ENCODE measurements at regions not wholly inside any gene's neighbourhood (a gene's known extent, or its start where the extent isn't known, plus 50 kb on each side); places are given as distances from the start of the nearest gene placed in this dataset.

GRCh38 chr10:65340340-65340739 lies 1585.5 kb upstream of the LRRTM3 start:
- H3K4me1 ChIP-seq, result no peaks in the 10 kb centered on the region
- no peaks in the 10 kb centered on the region for H3K36me3 ChIP-seq
- no peaks in the 10 kb centered on the region for H3K9me3 ChIP-seq
- no peak overlapping the region for H3K27ac ChIP-seq
- no peaks in the 10 kb centered on the region for H3K27me3 ChIP-seq
- TF ChIP-seq POLR2A (IDR thresholded peaks at IDR 0.05), result no peak
- TF ChIP-seq, protein P1, sequence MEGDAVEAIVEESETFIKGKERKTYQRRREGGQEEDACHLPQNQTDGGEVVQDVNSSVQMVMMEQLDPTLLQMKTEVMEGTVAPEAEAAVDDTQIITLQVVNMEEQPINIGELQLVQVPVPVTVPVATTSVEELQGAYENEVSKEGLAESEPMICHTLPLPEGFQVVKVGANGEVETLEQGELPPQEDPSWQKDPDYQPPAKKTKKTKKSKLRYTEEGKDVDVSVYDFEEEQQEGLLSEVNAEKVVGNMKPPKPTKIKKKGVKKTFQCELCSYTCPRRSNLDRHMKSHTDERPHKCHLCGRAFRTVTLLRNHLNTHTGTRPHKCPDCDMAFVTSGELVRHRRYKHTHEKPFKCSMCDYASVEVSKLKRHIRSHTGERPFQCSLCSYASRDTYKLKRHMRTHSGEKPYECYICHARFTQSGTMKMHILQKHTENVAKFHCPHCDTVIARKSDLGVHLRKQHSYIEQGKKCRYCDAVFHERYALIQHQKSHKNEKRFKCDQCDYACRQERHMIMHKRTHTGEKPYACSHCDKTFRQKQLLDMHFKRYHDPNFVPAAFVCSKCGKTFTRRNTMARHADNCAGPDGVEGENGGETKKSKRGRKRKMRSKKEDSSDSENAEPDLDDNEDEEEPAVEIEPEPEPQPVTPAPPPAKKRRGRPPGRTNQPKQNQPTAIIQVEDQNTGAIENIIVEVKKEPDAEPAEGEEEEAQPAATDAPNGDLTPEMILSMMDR (IDR thresholded peaks at IDR 0.05), result no peak
- H3K4me3 ChIP-seq, result no peak overlapping the region
- 52 to 75% methylated on average over 1 of the region's 1 CpG for WGBS, 2 donors
- DNase-seq, result no peak
- intact Hi-C loops (cut with DNase I), result no loop called here

- H3K36me3 ChIP-seq, result no peaks in the 10 kb centered on the region
- no peak overlapping the region for H3K27ac ChIP-seq
- no peaks in the 10 kb centered on the region for H3K27me3 ChIP-seq
- H3K9me3 ChIP-seq, result no peaks in the 10 kb centered on the region
- TF ChIP-seq, protein P1 (IDR thresholded peaks at IDR 0.05), result no peak
- no peak for TF ChIP-seq POLR2A (IDR thresholded peaks at IDR 0.05)
- no peak for DNase-seq
- no peak overlapping the region for H3K4me3 ChIP-seq
- 30 to 39% methylated on average over 4 of the region's 4 CpGs for WGBS, 2 donors
- intact Hi-C loops (cut with DNase I), result no loop called here
- no peaks in the 10 kb centered on the region for H3K4me1 ChIP-seq
Observed at GRCh38 chr10:65341323-65341925, 1584.4 kb upstream of the LRRTM3 start.

DNA sequence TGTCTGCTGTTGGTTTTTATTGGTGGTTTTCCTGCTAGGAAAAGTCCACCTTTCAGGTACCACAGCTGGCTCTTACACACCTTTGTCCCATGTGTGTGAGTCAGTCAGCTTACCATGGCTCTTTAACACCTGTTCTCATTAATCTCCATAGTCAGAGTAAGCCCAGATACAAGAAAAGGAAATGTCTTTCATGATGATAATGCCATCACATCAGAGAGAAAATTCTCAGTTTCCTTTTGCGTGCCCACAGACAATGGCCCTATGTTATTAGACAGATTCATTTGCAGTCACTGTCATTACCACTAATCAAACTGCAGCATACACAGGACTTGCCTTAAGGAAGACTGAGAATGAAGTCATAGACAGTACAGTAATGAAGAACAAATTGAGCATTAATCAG lies 1583.6 kb upstream of the LRRTM3 start:
- TF ChIP-seq, protein P1 (IDR thresholded peaks at IDR 0.05), result no peak
- TF ChIP-seq POLR2A (IDR thresholded peaks at IDR 0.05), result no peak
- intact Hi-C loops (cut with DNase I), result no loop called here
- 38 to 53% methylated on average over 1 of the region's 1 CpG for WGBS, 2 donors
- Histone ChIP-seq H3K36me3 (no peaks in the 10 kb centered on the region), H3K27me3 (no peaks in the 10 kb centered on the region), H3K27ac (no peak overlapping the region), H3K4me1 (no peaks in the 10 kb centered on the region), H3K9me3 (no peaks in the 10 kb centered on the region), H3K4me3 (no peak overlapping the region)
- no peak for DNase-seq

- intact Hi-C loops (cut with DNase I), result no loop called here
- H3K4me3 ChIP-seq, result no peak overlapping the region
Observed at GRCh38 chr10:65346466-65346865, 1579.4 kb upstream of the LRRTM3 start.

DNA sequence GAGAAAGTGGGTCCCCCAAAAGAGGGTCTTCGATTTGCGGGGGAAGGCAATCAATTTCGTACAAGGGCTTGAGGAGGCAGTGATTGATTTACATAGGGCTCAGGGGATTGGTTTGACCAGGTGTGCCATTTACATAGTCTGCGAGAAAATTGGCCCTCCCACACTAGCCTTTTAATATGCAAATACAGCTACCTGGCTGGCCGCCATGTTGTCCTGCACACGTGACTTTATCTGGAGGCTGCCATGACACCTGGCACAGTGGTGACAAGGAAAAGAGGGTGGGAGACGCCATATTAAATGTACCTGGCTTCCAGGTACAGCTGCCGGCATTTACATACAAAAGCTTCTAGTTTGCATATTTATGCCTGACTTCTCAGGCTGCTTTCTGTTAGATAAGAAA lies 1577.2 kb upstream of the LRRTM3 start:
- intact Hi-C loops (cut with DNase I), result no loop called here
- Histone ChIP-seq H3K27me3 (no peaks in the 10 kb centered on the region), H3K4me1 (no peaks in the 10 kb centered on the region), H3K27ac (no peak overlapping the region), H3K4me3 (no peak overlapping the region), H3K9me3 (no peaks in the 10 kb centered on the region), H3K36me3 (no peaks in the 10 kb centered on the region)
- DNase-seq, result no peak
- TF ChIP-seq, protein P1 (IDR thresholded peaks at IDR 0.05), result no peak
- TF ChIP-seq POLR2A (IDR thresholded peaks at IDR 0.05), result no peak
- 84 to 90% methylated on average over 8 of the region's 8 CpGs for WGBS, 2 donors

More at GRCh38 chr10:65346466-65346865, 1579.4 kb upstream of the LRRTM3 start:
- Histone ChIP-seq H3K27ac (no peak overlapping the region), H3K36me3 (no peaks in the 10 kb centered on the region), H3K27me3 (no peaks in the 10 kb centered on the region), H3K9me3 (no peaks in the 10 kb centered on the region), H3K4me1 (no peaks in the 10 kb centered on the region)
- TF ChIP-seq POLR2A (IDR thresholded peaks at IDR 0.05), result no peak
- TF ChIP-seq, protein P1 (IDR thresholded peaks at IDR 0.05), result no peak
- WGBS, 2 donors, result 62 to 70% methylated on average over 3 of the region's 3 CpGs
- DNase-seq, result no peak

All from esophagus squamous epithelium (tissue), 5 donors.